ENCODE measurements at regions not wholly inside any gene's neighbourhood (a gene's known extent, or its start where the extent isn't known, plus 50 kb on each side); places are given as distances from the start of the nearest gene placed in this dataset.

- no peak for TF ChIP-seq CTCF (IDR thresholded peaks at IDR 0.05; ENCODE audit: control insufficient read depth, extremely low read depth, insufficient read depth)
- no peak for DNase-seq (ENCODE audit: low read depth)
- H3K4me3 ChIP-seq (ENCODE audit: low read depth, low read length): no peak overlapping the region
These were observed 133.2 kb upstream of the PRLR start for GRCh38 chr5:35363387-35363965.

GRCh38 chr5:35362772-35363171 lies 132.5 kb upstream of the PRLR start:
- no peak overlapping the region for H3K4me3 ChIP-seq (ENCODE audit: low read depth, low read length)
- TF ChIP-seq CTCF (IDR thresholded peaks at IDR 0.05; ENCODE audit: control insufficient read depth, extremely low read depth, insufficient read depth): no peak
- DNase-seq (ENCODE audit: low read depth): no peak

GRCh38 chr5:35360671-35361070 lies 130.4 kb upstream of the PRLR start:
- no peak for TF ChIP-seq CTCF (IDR thresholded peaks at IDR 0.05; ENCODE audit: control insufficient read depth, extremely low read depth, insufficient read depth)
- DNase-seq (ENCODE audit: low read depth): no peak

GRCh38 chr5:35359859-35360258 lies 129.6 kb upstream of the PRLR start:
- TF ChIP-seq CTCF (IDR thresholded peaks at IDR 0.05; ENCODE audit: control insufficient read depth, extremely low read depth, insufficient read depth): no peak
- H3K4me3 ChIP-seq (ENCODE audit: low read depth, low read length): no peak overlapping the region
- DNase-seq (ENCODE audit: low read depth): no peak

More at GRCh38 chr5:35360671-35361070, 130.4 kb upstream of the PRLR start:
- no peak overlapping the region for H3K4me3 ChIP-seq (ENCODE audit: low read depth, low read length)

GRCh38 chr5:35357973-35358372 lies 127.7 kb upstream of the PRLR start:
- no peak for TF ChIP-seq CTCF (IDR thresholded peaks at IDR 0.05; ENCODE audit: control insufficient read depth, extremely low read depth, insufficient read depth)
- H3K4me3 ChIP-seq (ENCODE audit: low read depth, low read length): no peak overlapping the region
- DNase-seq (ENCODE audit: low read depth): no peak

GRCh38 chr5:35356725-35357124 lies 126.4 kb upstream of the PRLR start:
- no peak overlapping the region for H3K4me3 ChIP-seq (ENCODE audit: low read depth, low read length)
- TF ChIP-seq CTCF (IDR thresholded peaks at IDR 0.05; ENCODE audit: control insufficient read depth, extremely low read depth, insufficient read depth): no peak
- DNase-seq (ENCODE audit: low read depth): no peak

- no peak for DNase-seq (ENCODE audit: low read depth)
- H3K4me3 ChIP-seq (ENCODE audit: low read depth, low read length): no peak overlapping the region
- TF ChIP-seq CTCF (IDR thresholded peaks at IDR 0.05; ENCODE audit: control insufficient read depth, extremely low read depth, insufficient read depth): no peak
These were observed 124.5 kb upstream of the PRLR start for GRCh38 chr5:35354751-35355150.
